ENCODE measurements at regions not wholly inside any gene's neighbourhood (a gene's known extent, or its start where the extent isn't known, plus 50 kb on each side); places are given as distances from the start of the nearest gene placed in this dataset.

GRCh38 chr5:68380078-68380477 lies 164.5 kb downstream of the PIK3R1 start:
- no peak for DNase-seq

GRCh38 chr5:68381060-68381459 lies 165.5 kb downstream of the PIK3R1 start:
- peak; percentile 32 for DNase-seq

GRCh38 chr5:68381909-68382308 lies 166.4 kb downstream of the PIK3R1 start:
- no peak for DNase-seq

- DNase-seq = peak; percentile 13
Measured at GRCh38 chr5:68382640-68383039, 167.1 kb downstream of the PIK3R1 start.

- no peak for DNase-seq
Measured at GRCh38 chr5:68383888-68384310, 168.3 kb downstream of the PIK3R1 start.

- no peak for DNase-seq
Measured at GRCh38 chr5:68384936-68385594, 169.5 kb downstream of the PIK3R1 start.

- no peak for DNase-seq
Measured at GRCh38 chr5:68385936-68386335, 170.4 kb downstream of the PIK3R1 start.

GRCh38 chr5:68387074-68387796 lies 171.7 kb downstream of the PIK3R1 start:
- DNase-seq = no peak

- no peak for DNase-seq
Measured at GRCh38 chr5:68389618-68390017, 174.1 kb downstream of the PIK3R1 start.

GRCh38 chr5:68392617-68393016 lies 177.1 kb downstream of the PIK3R1 start:
- DNase-seq = no peak

GRCh38 chr5:68395302-68395701 lies 179.7 kb downstream of the PIK3R1 start:
- no peak for DNase-seq

GRCh38 chr5:68395926-68396511 lies 180.5 kb downstream of the PIK3R1 start:
- DNase-seq = no peak

GRCh38 chr5:68396722-68397121 lies 181.2 kb downstream of the PIK3R1 start:
- DNase-seq = no peak

- no peak for DNase-seq
Measured at GRCh38 chr5:68398146-68398812, 182.7 kb downstream of the PIK3R1 start.

- DNase-seq = no peak
Measured at GRCh38 chr5:68403301-68403700, 187.7 kb downstream of the PIK3R1 start.

GRCh38 chr5:68404246-68404645 lies 188.7 kb downstream of the PIK3R1 start:
- DNase-seq = no peak

- DNase-seq = no peak
Measured at GRCh38 chr5:68405026-68405684, 189.6 kb downstream of the PIK3R1 start.

GRCh38 chr5:68405784-68406743 lies 190.5 kb downstream of the PIK3R1 start:
- DNase-seq = no peak

- DNase-seq = peak; percentile 13
Measured at GRCh38 chr5:68406767-68407241, 191.2 kb downstream of the PIK3R1 start.

GRCh38 chr5:68407311-68408239 lies 192.0 kb downstream of the PIK3R1 start:
- no peak for DNase-seq

Measured in CD4-positive, alpha-beta T cell treated with Interleukin-17A for 1 hour (primary cell).